ENCODE measurements at regions not wholly inside any gene's neighbourhood (a gene's known extent, or its start where the extent isn't known, plus 50 kb on each side); places are given as distances from the start of the nearest gene placed in this dataset.

GRCh38 chr3:21054064-21054463 lies 696.9 kb downstream of the ZNF385D start:
- Histone ChIP-seq H4K20me1 (ENCODE audit: control insufficient read depth, insufficient read depth) (no peaks in the 10 kb centered on the region), H3K4me2 (ENCODE audit: control insufficient read depth, insufficient read depth) (no peak overlapping the region), H3K36me3 (ENCODE audit: control insufficient read depth in 2 of 2, insufficient read depth in 2 of 2, low read length in 1 of 2) (no peaks in the 10 kb centered on the region), H3K4me3 (no peak overlapping the region), H3K79me2 (ENCODE audit: control insufficient read depth, insufficient read depth, low read length) (no peaks in the 10 kb centered on the region), H3K27me3 (replicated peaks in 1 of 2; ENCODE audit: control insufficient read depth in 2 of 2, insufficient read depth in 2 of 2, low read length in 1 of 2) (no peaks in the 10 kb centered on the region), H2AFZ (ENCODE audit: control insufficient read depth, low read depth, low read length) (no peak overlapping the region), H3K9ac (ENCODE audit: control insufficient read depth, insufficient read depth, low read length) (no peak overlapping the region), H3K9me3 (replicated peaks; ENCODE audit: control insufficient read depth, insufficient read depth, low read length) (no peaks in the 10 kb centered on the region), H3K4me1 (ENCODE audit: control insufficient read depth, insufficient read depth, low read length) (no peaks in the 10 kb centered on the region), H3K27ac (ENCODE audit: control insufficient read depth, insufficient read depth) (no peak overlapping the region)
- 32% methylated on average over 3 of the region's 3 CpGs for WGBS (ENCODE audit: insufficient coverage, insufficient replicate concordance, low lambda C conversion rate, missing lambda C conversion rate)
- ATAC-seq, result no peak
- DNase-seq (ENCODE audit: low read depth, low spot score), result no peak
- POLR2A ChIA-PET, result no interaction called here
- no peak for FAIRE-seq
- no TSS peak for BruUV-seq (replicated peaks)
- SMC1A ChIA-PET (ENCODE audit: uncharacterized antibody, unreplicated experiment), result no interaction called here
- CTCF ChIA-PET, result no interaction called here
- in situ Hi-C loops (cut with MboI), result no loop called here
- intact Hi-C loops (cut with micrococcal nuclease; ENCODE audit: unreplicated experiment), result no loop called here
- RAD21 ChIA-PET (ENCODE audit: unreplicated experiment), result no interaction called here
- TF ChIP-seq WRNIP1 (IDR thresholded peaks at IDR 0.05; ENCODE audit: borderline replicate concordance, low read depth, low read length), result no peak
- no peak for TF ChIP-seq TCF7 (IDR thresholded peaks at IDR 0.05; ENCODE audit: borderline replicate concordance)
- no peak for TF ChIP-seq NR2F1 (conservative IDR thresholded peaks at IDR 0.05)
- no peak for TF ChIP-seq BACH1 (IDR thresholded peaks at IDR 0.05; ENCODE audit: borderline replicate concordance)
- no peak for TF ChIP-seq FOXK2 (IDR thresholded peaks at IDR 0.05)
- TF ChIP-seq ESRRA (IDR thresholded peaks at IDR 0.05; ENCODE audit: low read length), result no peak
- TF ChIP-seq CTCF (IDR thresholded peaks at IDR 0.05 in 2 of 3, conservative IDR thresholded peaks at IDR 0.05 in 1 of 3; ENCODE audit: control insufficient read depth in 2 of 3, extremely low read depth in 1 of 3, insufficient read depth in 1 of 3, low read depth in 3 of 3, low read length in 3 of 3), result no peak
- TF ChIP-seq MTA2 (IDR thresholded peaks at IDR 0.05; ENCODE audit: low read depth), result no peak
- no peak for TF ChIP-seq ZBTB4 (CRISPR knock-in tag; IDR thresholded peaks at IDR 0.05)
- TF ChIP-seq MEF2A (IDR thresholded peaks at IDR 0.05; ENCODE audit: insufficient read depth, low read depth, low read length), result no peak
- no peak for TF ChIP-seq E4F1 (IDR thresholded peaks at IDR 0.05; ENCODE audit: borderline replicate concordance, partially characterized antibody)
- no peak for TF ChIP-seq CHD2 (IDR thresholded peaks at IDR 0.05; ENCODE audit: borderline replicate concordance, low read depth, low read length)
- no peak for TF ChIP-seq SPI1 (IDR thresholded peaks at IDR 0.05; ENCODE audit: borderline replicate concordance, insufficient read depth, low read depth, low read length)
- TF ChIP-seq NFXL1 (IDR thresholded peaks at IDR 0.05; ENCODE audit: borderline replicate concordance), result no peak
